Left lung (tissue), 4 donors: ENCODE measurements at regions not wholly inside any gene's neighbourhood (a gene's known extent, or its start where the extent isn't known, plus 50 kb on each side); places are given as distances from the start of the nearest gene placed in this dataset.
"Not testable (repeated sequence)": the region's sequence is repeated elsewhere in the genome, so short reads cannot be mapped to it uniquely, and the experiment has no call there.

ENCODE experiments used
- ATAC-seq: fragments of 200-7000 bp; cut with Tn5 transposase; one replicate; pipeline ENCODE4 v1.9.1; 2020; ENCODE audit warnings: moderate library complexity
- DNase-seq, 4 donors: peaks; one replicate each; pipeline ENCODE4 v3.0.0-alpha.2; 2013 to 2020
- H3K27ac ChIP-seq, 2 donors: fragments of 200-600 bp; sonication (generic) in 1 of 2; one replicate each; pipeline versions ENCODE4 v1.5.0 to v1.8.0; 2020 to 2021
- H3K27me3 ChIP-seq, 2 donors: fragments of 200-600 bp; sonication (generic) in 1 of 2; one replicate each; pipeline versions ENCODE4 v1.5.0 to v1.8.0; 2020 to 2021
- H3K36me3 ChIP-seq, 2 donors: fragments of 200-600 bp; sonication (generic) in 1 of 2; one replicate each; pipeline versions ENCODE4 v1.5.0 to v1.8.0; 2020 to 2021
- H3K4me1 ChIP-seq, 2 donors: fragments of 200-600 bp; one replicate each; pipeline ENCODE4 v1.8.0; 2021
- H3K4me3 ChIP-seq, 2 donors: fragments of 200-600 bp; sonication (generic) in 1 of 2; one replicate each; pipeline versions ENCODE4 v1.5.0 to v1.8.0; 2020 to 2021; ENCODE audit warnings: mild to moderate bottlenecking in 1 of 2
- H3K9me3 ChIP-seq, 2 donors: fragments of 200-600 bp; sonication (generic) in 1 of 2; one replicate each; pipeline versions ENCODE4 v1.5.0 to v1.8.0; 2020 to 2021
- intact Hi-C, 2 donors: fragments of 100-400 bp; cut with DNase I; formaldehyde crosslinking; loops; one replicate each; pipeline versions ENCODE4 v1.11.2 to v1.14.2; 2022
- TF ChIP-seq, protein P1 (sequence below), 2 donors: fragments of 200-600 bp; sonication (generic) in 1 of 2; IDR thresholded peaks; one replicate each; pipeline versions ENCODE4 v1.5.0 to v1.8.0; 2021; ENCODE audit warnings: antibody characterized with exemption in 2 of 2
- donor health status: DM: no; HTN: yes; CAD: no.
- donor health status: DM: no; HTN: no; CAD: no.

DNA sequence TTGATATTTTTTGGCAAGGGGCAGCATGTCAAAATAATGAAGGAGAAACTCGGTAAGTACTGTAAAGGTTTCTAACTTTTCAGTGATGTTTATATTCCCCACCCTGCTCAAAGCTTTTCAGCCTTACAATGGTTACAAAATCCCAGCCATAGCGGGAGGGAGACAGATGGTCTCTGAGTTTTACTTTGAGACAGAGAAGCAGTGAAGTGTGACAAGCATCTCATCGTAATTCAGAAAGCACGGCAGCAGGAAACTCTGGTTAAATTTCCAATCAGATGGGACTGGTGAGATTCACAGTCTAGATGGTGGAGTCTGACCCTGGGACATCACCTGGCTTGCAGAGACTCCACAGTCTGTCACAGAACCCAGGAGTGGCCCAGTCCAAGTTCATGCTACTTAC lies 448.0 kb upstream of the AMELY start:
- H3K4me1 ChIP-seq: no peaks in the 10 kb centered on the region
- H3K4me3 ChIP-seq: no peak overlapping the region
- H3K27me3 ChIP-seq: no peaks in the 10 kb centered on the region
- intact Hi-C loops: no loop called here
- no peaks in the 10 kb centered on the region for H3K9me3 ChIP-seq
- no peak for ATAC-seq
- no peak overlapping the region for H3K27ac ChIP-seq
- no peak for DNase-seq
- H3K36me3 ChIP-seq: peaks cover 0 to 44% of the 10 kb centered on the region in 2 donors
- TF ChIP-seq, protein P1, sequence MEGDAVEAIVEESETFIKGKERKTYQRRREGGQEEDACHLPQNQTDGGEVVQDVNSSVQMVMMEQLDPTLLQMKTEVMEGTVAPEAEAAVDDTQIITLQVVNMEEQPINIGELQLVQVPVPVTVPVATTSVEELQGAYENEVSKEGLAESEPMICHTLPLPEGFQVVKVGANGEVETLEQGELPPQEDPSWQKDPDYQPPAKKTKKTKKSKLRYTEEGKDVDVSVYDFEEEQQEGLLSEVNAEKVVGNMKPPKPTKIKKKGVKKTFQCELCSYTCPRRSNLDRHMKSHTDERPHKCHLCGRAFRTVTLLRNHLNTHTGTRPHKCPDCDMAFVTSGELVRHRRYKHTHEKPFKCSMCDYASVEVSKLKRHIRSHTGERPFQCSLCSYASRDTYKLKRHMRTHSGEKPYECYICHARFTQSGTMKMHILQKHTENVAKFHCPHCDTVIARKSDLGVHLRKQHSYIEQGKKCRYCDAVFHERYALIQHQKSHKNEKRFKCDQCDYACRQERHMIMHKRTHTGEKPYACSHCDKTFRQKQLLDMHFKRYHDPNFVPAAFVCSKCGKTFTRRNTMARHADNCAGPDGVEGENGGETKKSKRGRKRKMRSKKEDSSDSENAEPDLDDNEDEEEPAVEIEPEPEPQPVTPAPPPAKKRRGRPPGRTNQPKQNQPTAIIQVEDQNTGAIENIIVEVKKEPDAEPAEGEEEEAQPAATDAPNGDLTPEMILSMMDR (IDR thresholded peaks at IDR 0.05): no peak

DNA sequence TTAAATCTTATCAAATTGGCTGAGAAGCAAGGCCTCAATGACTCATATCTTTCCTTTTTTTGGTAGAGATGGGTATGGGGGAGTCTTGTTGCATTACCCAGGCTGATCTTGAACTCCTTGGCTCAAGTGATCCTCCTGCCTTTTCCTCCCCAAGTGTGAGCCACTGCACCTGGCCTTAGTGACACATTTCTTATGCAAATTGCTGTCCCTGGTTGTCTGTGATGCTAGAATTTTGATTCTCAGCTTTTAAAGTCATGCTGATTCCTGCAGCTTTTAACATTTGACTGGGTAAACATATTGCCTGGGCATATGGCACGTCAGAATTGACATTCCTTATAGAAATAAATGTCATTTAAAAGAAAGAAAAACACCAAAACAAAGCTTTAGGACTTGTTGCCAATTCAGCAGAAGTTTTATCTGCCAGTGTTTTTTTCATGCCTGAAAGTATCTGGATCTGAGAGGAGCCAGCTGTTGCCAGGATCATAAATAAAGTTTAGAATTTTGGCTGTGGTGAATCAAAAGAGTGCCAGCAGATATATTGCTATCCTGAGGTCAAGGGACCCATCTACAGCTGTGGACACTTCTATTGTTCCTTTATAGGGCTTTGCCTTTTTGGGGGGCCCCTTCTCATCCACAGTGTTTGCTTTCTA lies 446.7 kb upstream of the AMELY start:
- no peak overlapping the region for H3K27ac ChIP-seq
- H3K9me3 ChIP-seq: no peaks in the 10 kb centered on the region
- no peaks in the 10 kb centered on the region for H3K4me1 ChIP-seq
- ATAC-seq (no peak), DNase-seq (peak in 1 of 4 donors; percentile 24)
- H3K36me3 ChIP-seq: peaks cover 0 to 37% of the 10 kb centered on the region in 2 donors
- H3K27me3 ChIP-seq: no peaks in the 10 kb centered on the region
- TF ChIP-seq, protein P1 (IDR thresholded peaks at IDR 0.05): no peak
- no peak overlapping the region for H3K4me3 ChIP-seq
- intact Hi-C loops: no loop called here

DNA sequence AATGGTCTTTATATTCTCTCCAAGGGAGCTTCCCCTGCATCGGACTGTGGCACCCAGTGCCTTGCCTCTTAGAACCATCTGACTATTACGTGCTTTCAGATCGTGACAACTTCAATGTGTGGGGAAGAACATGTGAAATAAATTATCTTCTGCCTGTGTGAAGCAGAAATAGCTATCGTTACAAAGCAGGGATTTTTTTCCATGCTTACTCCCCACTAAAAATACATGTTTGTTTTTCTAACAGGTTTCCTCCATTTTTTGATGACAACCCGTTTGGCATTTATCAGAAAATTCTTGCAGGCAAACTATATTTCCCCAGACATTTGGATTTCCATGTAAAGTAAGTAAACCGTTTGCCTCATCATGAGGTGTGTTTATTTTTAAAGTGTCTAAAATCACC lies 444.3 kb upstream of the AMELY start:
- ATAC-seq, intact Hi-C loops, H3K4me3 ChIP-seq, H3K4me1 ChIP-seq, H3K27ac ChIP-seq, DNase-seq, H3K9me3 ChIP-seq, H3K27me3 ChIP-seq: not testable (repeated sequence)
- H3K36me3 ChIP-seq: peaks cover 0 to 31% of the 10 kb centered on the region in 2 donors

- peaks cover 0 to 10% of the 10 kb centered on the region in 2 donors for H3K36me3 ChIP-seq
- no peak overlapping the region for H3K27ac ChIP-seq
- H3K9me3 ChIP-seq: no peaks in the 10 kb centered on the region
- intact Hi-C loops: no loop called here
- H3K4me1 ChIP-seq: no peaks in the 10 kb centered on the region
- ATAC-seq (no peak), DNase-seq (peak in 1 of 4 donors; percentile 55)
- no peak overlapping the region for H3K4me3 ChIP-seq
- no peaks in the 10 kb centered on the region for H3K27me3 ChIP-seq
- TF ChIP-seq, protein P1 (IDR thresholded peaks at IDR 0.05): peak in 1 of 2 donors; percentile 51
Measured at GRCh38 chrY:7344661-7345060, 433.1 kb upstream of the AMELY start.

GRCh38 chrY:7343261-7343660 lies 431.7 kb upstream of the AMELY start:
- H3K9me3 ChIP-seq: no peaks in the 10 kb centered on the region
- no peak overlapping the region for H3K4me3 ChIP-seq
- H3K4me1 ChIP-seq: no peaks in the 10 kb centered on the region
- DNase-seq: no peak
- no peaks in the 10 kb centered on the region for H3K27me3 ChIP-seq
- H3K27ac ChIP-seq: peak overlapping the region in 1 of 2 donors; percentile 23
- H3K36me3 ChIP-seq: peaks cover 0 to 10% of the 10 kb centered on the region in 2 donors
- intact Hi-C loops: no loop called here
- TF ChIP-seq, protein P1 (IDR thresholded peaks at IDR 0.05): no peak
- ATAC-seq: no peak

DNA sequence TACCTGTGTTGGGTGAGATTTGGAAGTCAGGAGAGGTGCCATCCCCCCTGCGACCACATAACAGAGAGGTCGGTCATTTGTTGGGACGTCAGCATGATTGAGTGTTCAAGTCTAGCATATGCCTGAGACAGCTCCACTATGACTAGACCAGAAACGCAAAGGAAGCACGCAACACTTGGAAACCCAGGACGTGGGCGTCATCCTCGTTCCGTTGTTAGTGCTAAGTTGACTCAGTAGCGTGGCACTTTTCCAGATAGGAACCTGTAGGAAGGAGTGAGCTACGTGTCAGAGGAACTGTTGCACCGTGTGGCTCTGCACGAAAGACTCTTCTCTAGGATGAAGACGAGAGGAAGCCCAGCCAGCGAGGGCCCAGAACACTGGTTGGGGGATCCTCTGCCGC lies 431.2 kb upstream of the AMELY start:
- H3K4me3 ChIP-seq, H3K36me3 ChIP-seq, H3K9me3 ChIP-seq, DNase-seq, intact Hi-C loops, ATAC-seq, H3K27me3 ChIP-seq, H3K4me1 ChIP-seq: not testable (repeated sequence)
- H3K27ac ChIP-seq: peak overlapping the region in 1 of 2 donors; percentile 23
